Hepatocyte (in vitro differentiated cells): ENCODE measurements at regions not wholly inside any gene's neighbourhood (a gene's known extent, or its start where the extent isn't known, plus 50 kb on each side); places are given as distances from the start of the nearest gene placed in this dataset.

ENCODE experiments used
- EZH2 ChIP-seq: fragments of 200-600 bp; sonication (generic); IDR thresholded peaks from 2 replicates; pipeline ENCODE4 v1.6.1; 2016; ENCODE audit warnings: antibody characterized with exemption, mild to moderate bottlenecking, borderline replicate concordance
- EZH2phosphoT487 ChIP-seq: fragments of 200-600 bp; sonication (generic); IDR thresholded peaks from one replicate; pipeline ENCODE4 v1.6.1; 2018; ENCODE audit warnings: antibody characterized with exemption, mild to moderate bottlenecking, low read depth, moderate library complexity; ENCODE audit not compliant: unreplicated experiment, severe bottlenecking
- TF ChIP-seq, protein P1 (sequence below): fragments of 200-600 bp; sonication (generic); IDR thresholded peaks from 2 replicates; pipeline ENCODE4 v1.5.1; 2016; ENCODE audit warnings: antibody characterized with exemption, mild to moderate bottlenecking; ENCODE audit not compliant: poor library complexity

- TF ChIP-seq, protein P1, sequence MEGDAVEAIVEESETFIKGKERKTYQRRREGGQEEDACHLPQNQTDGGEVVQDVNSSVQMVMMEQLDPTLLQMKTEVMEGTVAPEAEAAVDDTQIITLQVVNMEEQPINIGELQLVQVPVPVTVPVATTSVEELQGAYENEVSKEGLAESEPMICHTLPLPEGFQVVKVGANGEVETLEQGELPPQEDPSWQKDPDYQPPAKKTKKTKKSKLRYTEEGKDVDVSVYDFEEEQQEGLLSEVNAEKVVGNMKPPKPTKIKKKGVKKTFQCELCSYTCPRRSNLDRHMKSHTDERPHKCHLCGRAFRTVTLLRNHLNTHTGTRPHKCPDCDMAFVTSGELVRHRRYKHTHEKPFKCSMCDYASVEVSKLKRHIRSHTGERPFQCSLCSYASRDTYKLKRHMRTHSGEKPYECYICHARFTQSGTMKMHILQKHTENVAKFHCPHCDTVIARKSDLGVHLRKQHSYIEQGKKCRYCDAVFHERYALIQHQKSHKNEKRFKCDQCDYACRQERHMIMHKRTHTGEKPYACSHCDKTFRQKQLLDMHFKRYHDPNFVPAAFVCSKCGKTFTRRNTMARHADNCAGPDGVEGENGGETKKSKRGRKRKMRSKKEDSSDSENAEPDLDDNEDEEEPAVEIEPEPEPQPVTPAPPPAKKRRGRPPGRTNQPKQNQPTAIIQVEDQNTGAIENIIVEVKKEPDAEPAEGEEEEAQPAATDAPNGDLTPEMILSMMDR, result no peak
- TF ChIP-seq EZH2, result no peak
- TF ChIP-seq EZH2phosphoT487, result no peak
Observed at GRCh38 chr2:238602223-238602960, 175.7 kb downstream of the ASB1 start.
